IMR-90 (cell line): ENCODE measurements at regions not wholly inside any gene's neighbourhood (a gene's known extent, or its start where the extent isn't known, plus 50 kb on each side); places are given as distances from the start of the nearest gene placed in this dataset.

Experiments
- ATAC-seq: fragments of 200-7000 bp; cut with Tn5 transposase; 2 replicates; pipeline ENCODE4 v1.9.1; 2020; ENCODE audit warnings: low read depth, mild to moderate bottlenecking, moderate library complexity
- BruUV-seq: library from RNA; stranded (reverse); fragments of 400-500 nt; replicated peaks from 2 replicates; lab custom pipeline; 2021; lab: Mats Ljungman, UMichigan
- CTCF ChIA-PET: fragments of 300-600 bp; formaldehyde crosslinking; extraction: SDS; loops from one replicate; lab custom pipeline; 2021; ENCODE audit warnings: antibody characterized with exemption; lab: Yijun Ruan, JAX
- POLR2A ChIA-PET: fragments of 300-600 bp; sonication (Branson Sonifier 250); formaldehyde crosslinking; loops from one replicate; lab custom pipeline; 2022; ENCODE audit warnings: antibody characterized with exemption; ENCODE audit not compliant: unreplicated experiment; lab: Charles Lee
- DNase-seq: peaks from one replicate; pipeline ENCODE4 v3.0.0; 2013
- H2AFZ ChIP-seq: replicated peaks from 2 replicates; pipeline ENCODE3; 2013; ENCODE audit warnings: low read length, mild to moderate bottlenecking; ENCODE audit not compliant: poor library complexity
- H2AK5ac ChIP-seq: 2 replicates; pipeline ENCODE4 v1.6.1; 2013; ENCODE audit warnings: low read depth, low read length, inconsistent platforms
- H2AK9ac ChIP-seq: replicated peaks from 2 replicates; pipeline ENCODE3; 2013; ENCODE audit warnings: mild to moderate bottlenecking, low read depth, low read length, moderate library complexity; ENCODE audit not compliant: poor library complexity
- H2BK120ac ChIP-seq: 2 replicates; pipeline ENCODE4 v1.6.1; 2013; ENCODE audit warnings: low read depth, low read length, inconsistent platforms
- H2BK15ac ChIP-seq: 3 replicates; pipeline ENCODE4 v1.6.1; 2013; ENCODE audit warnings: low read depth, low read length, inconsistent platforms
- H2BK20ac ChIP-seq: 2 replicates; pipeline ENCODE4 v1.6.1; 2013; ENCODE audit warnings: low read depth, mild to moderate bottlenecking, inconsistent platforms, low read length, moderate library complexity
- H2BK5ac ChIP-seq: 2 replicates; pipeline ENCODE4 v1.6.1; 2013; ENCODE audit warnings: mild to moderate bottlenecking, low read depth, low read length, inconsistent platforms; ENCODE audit not compliant: poor library complexity, severe bottlenecking
- H3K14ac ChIP-seq: replicated peaks from 2 replicates; pipeline ENCODE4 v1.6.1; 2013; ENCODE audit warnings: low read depth, low read length, inconsistent platforms
- H3K18ac ChIP-seq: 2 replicates; pipeline ENCODE4 v1.6.1; 2013; ENCODE audit warnings: low read depth, low read length, control low read depth
- H3K23ac ChIP-seq: 2 replicates; pipeline ENCODE4 v1.6.1; 2013; ENCODE audit warnings: low read depth, low read length, inconsistent platforms
- H3K27ac ChIP-seq: 2 replicates; pipeline ENCODE4 v1.5.1; 2013; ENCODE audit warnings: mild to moderate bottlenecking, control low read depth, low read length; ENCODE audit not compliant: insufficient read depth
- H3K27me3 ChIP-seq: 2 replicates; pipeline ENCODE4 v1.6.1; 2013; ENCODE audit warnings: low read length; ENCODE audit not compliant: control insufficient read depth, insufficient read depth
- H3K36me3 ChIP-seq: 2 replicates; pipeline ENCODE4 v1.6.1; 2013; ENCODE audit warnings: low read length, mixed read lengths; ENCODE audit not compliant: control insufficient read depth, insufficient read depth
- H3K4ac ChIP-seq: 2 replicates; pipeline ENCODE4 v1.6.1; 2013; ENCODE audit warnings: low read depth, low read length, inconsistent platforms
- H3K4me1 ChIP-seq: 2 replicates; pipeline ENCODE4 v1.6.1; 2013; ENCODE audit warnings: low read length, mixed read lengths; ENCODE audit not compliant: control insufficient read depth, insufficient read depth
- H3K4me2 ChIP-seq: 2 replicates; pipeline ENCODE4 v1.6.1; 2013; ENCODE audit warnings: low read depth, mild to moderate bottlenecking, control low read depth, low read length, moderate library complexity
- H3K4me3 ChIP-seq: 2 replicates; pipeline ENCODE4 v1.5.1; 2013; ENCODE audit warnings: low read depth, mild to moderate bottlenecking, control low read depth, low read length, moderate library complexity; ENCODE audit not compliant: insufficient read depth
- H3K56ac ChIP-seq: 2 replicates; pipeline ENCODE4 v1.6.1; 2013; ENCODE audit warnings: low read length, inconsistent platforms; ENCODE audit not compliant: insufficient read depth; ENCODE audit errors: extremely low read depth
- H3K79me1 ChIP-seq, 2 experiments: 2 replicates each; pipeline ENCODE4 v1.6.1; 2013; ENCODE audit warnings: low read length in 2 of 2, inconsistent platforms in 1 of 2, low read depth in 1 of 2
- H3K9ac ChIP-seq: 2 replicates; pipeline ENCODE4 v1.6.1; 2013; ENCODE audit warnings: low read depth, low read length, control low read depth
- H3K9me1 ChIP-seq: 2 replicates; pipeline ENCODE4 v1.6.1; 2013; ENCODE audit warnings: low read length, inconsistent platforms; ENCODE audit not compliant: insufficient read depth
- H3K9me3 ChIP-seq: 2 replicates; pipeline ENCODE4 v1.6.1; 2013; ENCODE audit warnings: low read length; ENCODE audit not compliant: control insufficient read depth, insufficient read depth
- H4K20me1 ChIP-seq: 2 replicates; pipeline ENCODE4 v1.6.1; 2013; ENCODE audit warnings: low read length, inconsistent platforms; ENCODE audit not compliant: insufficient read depth
- H4K5ac ChIP-seq: 2 replicates; pipeline ENCODE4 v1.6.1; 2013; ENCODE audit warnings: mild to moderate bottlenecking, low read depth, low read length, control low read depth
- H4K8ac ChIP-seq, 2 experiments: 2 replicates each; pipeline ENCODE4 v1.6.1; 2013; ENCODE audit warnings: low read depth in 2 of 2, low read length in 2 of 2, control low read depth in 1 of 2, inconsistent platforms in 1 of 2
- H4K91ac ChIP-seq: 2 replicates; pipeline ENCODE4 v1.6.1; 2013; ENCODE audit warnings: low read depth, low read length, inconsistent platforms; ENCODE audit not compliant: insufficient read depth
- CEBPB ChIP-seq: IDR thresholded peaks from 2 replicates; pipeline ENCODE4 v1.6.1; 2012; ENCODE audit warnings: low read depth, low read length, improper control_type of control experiment
- CHD1 ChIP-seq: IDR thresholded peaks from 2 replicates; pipeline ENCODE4 v1.6.1; 2012; ENCODE audit warnings: low read depth, low read length, improper control_type of control experiment
- CTCF ChIP-seq: conservative IDR thresholded peaks from 2 replicates; pipeline ENCODE4 v1.5.1; 2012; ENCODE audit warnings: mild to moderate bottlenecking, low read depth, low read length, improper control_type of control experiment
- MAFK ChIP-seq: IDR thresholded peaks from 2 replicates; pipeline ENCODE4 v1.6.1; 2012; ENCODE audit warnings: low read depth, low read length, improper control_type of control experiment
- MAZ ChIP-seq: IDR thresholded peaks from 2 replicates; pipeline ENCODE4 v1.6.1; 2012; ENCODE audit warnings: low read depth, mild to moderate bottlenecking, low read length, improper control_type of control experiment, moderate library complexity, borderline replicate concordance
- MXI1 ChIP-seq: IDR thresholded peaks from 2 replicates; pipeline ENCODE4 v1.6.1; 2012; ENCODE audit warnings: low read depth, mild to moderate bottlenecking, low read length, moderate library complexity, borderline replicate concordance
- NFE2L2 ChIP-seq: fragments of 150-350 bp; IDR thresholded peaks from 2 replicates; pipeline ENCODE4 v1.6.1; 2016; ENCODE audit warnings: low read depth, mild to moderate bottlenecking, low read length
- POLR2A ChIP-seq: IDR thresholded peaks from 2 replicates; pipeline ENCODE4 v1.6.1; 2012; ENCODE audit warnings: mild to moderate bottlenecking, low read depth, low read length
- RAD21 ChIP-seq: IDR thresholded peaks from 2 replicates; pipeline ENCODE4 v1.6.1; 2012; ENCODE audit warnings: low read length, improper control_type of control experiment
- SMC3 ChIP-seq: fragments of 150-350 bp; IDR thresholded peaks from 2 replicates; pipeline ENCODE4 v1.6.1; 2016; ENCODE audit warnings: low read depth, mild to moderate bottlenecking, antibody characterized with exemption, low read length, moderate library complexity
- USF2 ChIP-seq: fragments of 150-350 bp; IDR thresholded peaks from 2 replicates; pipeline ENCODE4 v1.6.1; 2017; ENCODE audit warnings: mild to moderate bottlenecking, antibody characterized with exemption, low read length, low read depth
- WGBS, 2 experiments: methylation state at CpG; one replicate each; pipeline versions ENCODE4 v1.1.5 to v1.1.7; 2013; ENCODE audit warnings: missing lambda C conversion rate in 2 of 2; ENCODE audit not compliant: insufficient read length in 1 of 2; ENCODE audit errors: extremely low coverage in 2 of 2; 5-methylcytosine and 5-hydroxymethylcytosine counted together
- dilution Hi-C: fragments of 300-500 bp; cut with HindIII; formaldehyde crosslinking; loops from one replicate; pipeline ENCODE4 v1.14.3; 2018; ENCODE audit warnings: low sequenced_read_pairs; ENCODE audit not compliant: unreplicated experiment
- in situ Hi-C: fragments of 300-500 bp; cut with MboI; formaldehyde crosslinking; loops from 3 replicates; pipeline ENCODE4 v1.14.3; 2019; ENCODE audit warnings: low sequenced_read_pairs, inconsistent platforms, mixed read lengths
- intact Hi-C: fragments of 100-400 bp; cut with micrococcal nuclease; formaldehyde crosslinking; loops from 2 replicates; pipeline ENCODE4 v1.10.0; 2022
- TF ChIP-seq, protein P1 (sequence below): fragments of 150-350 bp; IDR thresholded peaks from 2 replicates; pipeline ENCODE4 v1.6.1; 2016; ENCODE audit warnings: low read depth, mild to moderate bottlenecking, low read length, moderate library complexity, borderline replicate concordance

GRCh38 chr7:25395976-25396375 is 167.7 kb upstream of the NPVF start:
- Histone ChIP-seq H3K36me3 (no peaks in the 10 kb centered on the region), H3K4me3 (no peak overlapping the region), H2AK5ac (no peak overlapping the region), H3K9ac (no peak overlapping the region), H3K9me1 (no peaks in the 10 kb centered on the region), H2AFZ (no peak overlapping the region), H3K9me3 (no peaks in the 10 kb centered on the region), H3K27me3 (peaks cover 4% of the 10 kb centered on the region), H4K8ac (no peak overlapping the region), H2AK9ac (no peak overlapping the region), H2BK120ac (no peak overlapping the region), H3K4ac (no peak overlapping the region), H4K20me1 (no peaks in the 10 kb centered on the region), H3K4me2 (no peak overlapping the region), H3K18ac (no peak overlapping the region), H3K23ac (no peak overlapping the region), H3K4me1 (no peaks in the 10 kb centered on the region), H4K91ac (no peak overlapping the region), H2BK20ac (no peak overlapping the region), H3K14ac (no peak overlapping the region), H3K79me1 (no peaks in the 10 kb centered on the region), H3K27ac (no peak overlapping the region), H2BK5ac (no peak overlapping the region), H2BK15ac (no peak overlapping the region), H4K5ac (no peak overlapping the region), H3K56ac (no peak overlapping the region)
- ATAC-seq: no peak
- no peak for DNase-seq
- in situ Hi-C loops (no loop called here), dilution Hi-C loops (no loop called here), intact Hi-C loops (no loop called here)
- 70% methylated on average over 3 of the region's 5 CpGs; no CpG with 5 or more reads in 1 of the 2 experiments for WGBS, 2 experiments
- CTCF ChIA-PET: no interaction called here
- TF ChIP-seq CHD1: no peak
- no peak for TF ChIP-seq CTCF
- TF ChIP-seq RAD21: no peak
- TF ChIP-seq MXI1: no peak
- no peak for TF ChIP-seq SMC3
- TF ChIP-seq MAZ: no peak
- TF ChIP-seq USF2: no peak
- no peak for TF ChIP-seq NFE2L2
- no peak for TF ChIP-seq MAFK
- no peak for TF ChIP-seq CEBPB
- TF ChIP-seq, protein P1, sequence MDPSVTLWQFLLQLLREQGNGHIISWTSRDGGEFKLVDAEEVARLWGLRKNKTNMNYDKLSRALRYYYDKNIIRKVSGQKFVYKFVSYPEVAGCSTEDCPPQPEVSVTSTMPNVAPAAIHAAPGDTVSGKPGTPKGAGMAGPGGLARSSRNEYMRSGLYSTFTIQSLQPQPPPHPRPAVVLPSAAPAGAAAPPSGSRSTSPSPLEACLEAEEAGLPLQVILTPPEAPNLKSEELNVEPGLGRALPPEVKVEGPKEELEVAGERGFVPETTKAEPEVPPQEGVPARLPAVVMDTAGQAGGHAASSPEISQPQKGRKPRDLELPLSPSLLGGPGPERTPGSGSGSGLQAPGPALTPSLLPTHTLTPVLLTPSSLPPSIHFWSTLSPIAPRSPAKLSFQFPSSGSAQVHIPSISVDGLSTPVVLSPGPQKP: no peak
- TF ChIP-seq POLR2A: no peak
- no TSS peak for BruUV-seq
- POLR2A ChIA-PET: no interaction called here
